ENCODE measurements at regions not wholly inside any gene's neighbourhood (a gene's known extent, or its start where the extent isn't known, plus 50 kb on each side); places are given as distances from the start of the nearest gene placed in this dataset.

- no peak for TF ChIP-seq ARNT (IDR thresholded peaks at IDR 0.05)
- TF ChIP-seq FOXM1 (IDR thresholded peaks at IDR 0.05; ENCODE audit: borderline replicate concordance) = no peak
- TF ChIP-seq BHLHE40 (IDR thresholded peaks at IDR 0.05; ENCODE audit: borderline replicate concordance) = no peak
- no peak for TF ChIP-seq FOXA1 (IDR thresholded peaks at IDR 0.05)
- TF ChIP-seq SP1 (IDR thresholded peaks at IDR 0.05) = no peak
- TF ChIP-seq SUZ12 (IDR thresholded peaks at IDR 0.05) = no peak
- TF ChIP-seq FOXK2 (IDR thresholded peaks at IDR 0.05) = no peak
- no peak for TF ChIP-seq TARDBP (IDR thresholded peaks at IDR 0.05)
- TF ChIP-seq HDGF (IDR thresholded peaks at IDR 0.05; ENCODE audit: borderline replicate concordance) = no peak
These were observed 378.8 kb upstream of the TMPO start for GRCh38 chr12:98136544-98136943.
